PC-3 (cell line): ENCODE measurements at regions not wholly inside any gene's neighbourhood (a gene's known extent, or its start where the extent isn't known, plus 50 kb on each side); places are given as distances from the start of the nearest gene placed in this dataset.
A peak's percentile ranks its signal among the peaks of the same experiment; 100 is the strongest.

Experiments
- ATAC-seq: fragments of 200-7000 bp; cut with Tn5 transposase; 2 replicates; pipeline ENCODE4 v1.9.1; 2020; ENCODE audit warnings: mild to moderate bottlenecking, moderate library complexity
- BruUV-seq: library from RNA; stranded (reverse); fragments of 400-500 nt; replicated peaks from 2 replicates; lab custom pipeline; 2021; lab: Mats Ljungman, UMichigan
- CTCF ChIA-PET: fragments of 300-600 bp; sonication (Branson Sonifier 250); formaldehyde crosslinking; loops from one replicate; lab custom pipeline; 2022; ENCODE audit warnings: antibody characterized with exemption; lab: Charles Lee
- POLR2A ChIA-PET: fragments of 300-600 bp; sonication (Branson Sonifier 250); formaldehyde crosslinking; loops from one replicate; lab custom pipeline; 2022; ENCODE audit warnings: antibody characterized with exemption; ENCODE audit not compliant: unreplicated experiment; lab: Charles Lee
- DNase-seq: peaks from one replicate; pipeline ENCODE4 v3.0.0-alpha.2; 2015
- H2AFZ ChIP-seq: fragments of 300-600 bp; sonication (generic); 2 replicates; pipeline ENCODE4 v1.6.0; 2016; ENCODE audit warnings: antibody characterized with exemption, low read length
- H3F3A ChIP-seq: fragments of 300-600 bp; sonication (generic); one replicate; pipeline ENCODE4 v1.6.0; 2017; ENCODE audit warnings: antibody characterized with exemption, low read length, control low read depth, mild to moderate bottlenecking; ENCODE audit not compliant: unreplicated experiment
- H3K27ac ChIP-seq: fragments of 300-600 bp; sonication (generic); 2 replicates; pipeline ENCODE4 v1.5.1; 2016; ENCODE audit warnings: mild to moderate bottlenecking, low read length
- H3K27me3 ChIP-seq: fragments of 300-600 bp; sonication (generic); 2 replicates; pipeline ENCODE4 v1.6.1; 2016; ENCODE audit warnings: low read length, mixed read lengths
- H3K36me3 ChIP-seq: fragments of 300-600 bp; sonication (generic); 2 replicates; pipeline ENCODE4 v1.6.1; 2016; ENCODE audit warnings: low read depth, mixed run types, low read length, mixed read lengths
- H3K4me1 ChIP-seq: fragments of 300-600 bp; sonication (generic); 2 replicates; pipeline ENCODE4 v1.5.1; 2016; ENCODE audit warnings: low read length; ENCODE audit not compliant: insufficient read depth
- H3K4me2 ChIP-seq: fragments of 300-600 bp; sonication (generic); 2 replicates; pipeline ENCODE4 v1.6.0; 2016; ENCODE audit warnings: low read length
- H3K4me3 ChIP-seq: fragments of 300-600 bp; sonication (generic); 2 replicates; pipeline ENCODE4 v1.5.1; 2016; ENCODE audit warnings: mild to moderate bottlenecking, low read length, mixed read lengths
- H3K79me2 ChIP-seq: fragments of 300-600 bp; sonication (generic); 2 replicates; pipeline ENCODE4 v1.6.1; 2017; ENCODE audit warnings: low read length, mixed read lengths
- H3K9ac ChIP-seq: fragments of 300-600 bp; sonication (generic); 2 replicates; pipeline ENCODE4 v1.6.0; 2016; ENCODE audit warnings: mild to moderate bottlenecking, low read length
- H3K9me2 ChIP-seq: fragments of 300-600 bp; sonication (generic); replicated peaks from 2 replicates; pipeline ENCODE4 v1.6.1; 2016; ENCODE audit warnings: mixed run types, low read length, mixed read lengths
- H3K9me3 ChIP-seq: fragments of 300-600 bp; sonication (generic); 2 replicates; pipeline ENCODE4 v1.6.1; 2016; ENCODE audit warnings: low read length, mixed read lengths
- H4K20me1 ChIP-seq: fragments of 300-600 bp; sonication (generic); 2 replicates; pipeline ENCODE4 v1.6.1; 2016; ENCODE audit warnings: low read length, mixed read lengths
- EZH2 ChIP-seq: fragments of 300-600 bp; sonication (generic); IDR thresholded peaks from one replicate; pipeline ENCODE4 v1.6.1; 2017; ENCODE audit warnings: antibody characterized with exemption, mild to moderate bottlenecking, low read length; ENCODE audit not compliant: unreplicated experiment
- EZH2phosphoT487 ChIP-seq: fragments of 300-600 bp; sonication (generic); IDR thresholded peaks from 2 replicates; pipeline ENCODE4 v1.6.1; 2018; ENCODE audit warnings: mild to moderate bottlenecking, antibody characterized with exemption, low read length, borderline replicate concordance
- intact Hi-C: fragments of 100-400 bp; cut with micrococcal nuclease; formaldehyde crosslinking; loops from 2 replicates; pipeline ENCODE4 v1.9.0; 2023
- TF ChIP-seq, protein P1 (sequence below): fragments of 300-600 bp; sonication (generic); conservative IDR thresholded peaks from 2 replicates; pipeline ENCODE4 v1.5.1; 2017; ENCODE audit warnings: antibody characterized with exemption, low read depth, mild to moderate bottlenecking, low read length

DNA sequence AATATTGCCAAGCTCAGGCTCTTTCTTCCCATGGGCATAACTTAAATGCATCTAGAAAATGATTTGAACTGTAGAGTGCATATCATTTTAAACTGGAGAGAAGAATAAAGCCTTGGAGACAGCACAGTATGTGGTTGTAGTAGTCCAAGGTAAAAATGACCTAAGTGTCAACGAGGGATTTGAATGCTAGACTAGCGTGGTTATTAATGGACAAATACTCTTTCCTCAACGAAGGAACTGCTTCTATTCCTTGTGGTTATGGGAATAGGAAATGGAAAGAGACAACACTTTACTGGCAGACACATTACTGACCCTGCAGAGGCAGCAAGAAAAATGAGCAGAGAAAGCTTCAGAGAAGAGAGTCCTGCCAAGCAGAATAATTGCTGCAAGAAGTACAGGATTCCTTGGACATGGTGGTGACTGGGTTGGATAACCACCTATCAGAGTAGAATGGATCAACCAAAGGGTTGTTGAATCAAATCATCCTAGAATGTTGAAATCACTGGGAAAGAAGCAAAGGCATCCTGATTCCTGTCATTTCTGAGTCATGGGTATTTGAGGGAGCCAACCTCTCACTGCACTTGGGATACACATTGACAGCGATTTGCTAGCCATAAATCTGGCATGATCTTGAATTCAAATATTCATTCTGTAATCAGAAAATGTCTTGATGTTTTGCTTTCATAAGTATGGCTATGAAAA is 258.1 kb upstream of the EPHA7 start:
- ATAC-seq (no peak), DNase-seq (peak; percentile 57)
- ChIA-PET POLR2A (no interaction called here), CTCF (no interaction called here)
- Histone ChIP-seq H3K79me2 (no peaks in the 10 kb centered on the region), H3K4me3 (no peak overlapping the region), H3K36me3 (no peaks in the 10 kb centered on the region), H3K27ac (peak overlapping the region; percentile 87), H3K9me3 (no peaks in the 10 kb centered on the region), H3K4me1 (peaks cover 39% of the 10 kb centered on the region), H3K9me2 (no peaks in the 10 kb centered on the region), H3F3A (peaks cover 8% of the 10 kb centered on the region), H3K9ac (peak overlapping the region; percentile 21; the same call in 1 of the 2 replicates), H4K20me1 (no peaks in the 10 kb centered on the region), H3K4me2 (peak overlapping the region; percentile 30), H2AFZ (no peak overlapping the region), H3K27me3 (no peaks in the 10 kb centered on the region)
- no peak for TF ChIP-seq EZH2
- TF ChIP-seq, protein P1, sequence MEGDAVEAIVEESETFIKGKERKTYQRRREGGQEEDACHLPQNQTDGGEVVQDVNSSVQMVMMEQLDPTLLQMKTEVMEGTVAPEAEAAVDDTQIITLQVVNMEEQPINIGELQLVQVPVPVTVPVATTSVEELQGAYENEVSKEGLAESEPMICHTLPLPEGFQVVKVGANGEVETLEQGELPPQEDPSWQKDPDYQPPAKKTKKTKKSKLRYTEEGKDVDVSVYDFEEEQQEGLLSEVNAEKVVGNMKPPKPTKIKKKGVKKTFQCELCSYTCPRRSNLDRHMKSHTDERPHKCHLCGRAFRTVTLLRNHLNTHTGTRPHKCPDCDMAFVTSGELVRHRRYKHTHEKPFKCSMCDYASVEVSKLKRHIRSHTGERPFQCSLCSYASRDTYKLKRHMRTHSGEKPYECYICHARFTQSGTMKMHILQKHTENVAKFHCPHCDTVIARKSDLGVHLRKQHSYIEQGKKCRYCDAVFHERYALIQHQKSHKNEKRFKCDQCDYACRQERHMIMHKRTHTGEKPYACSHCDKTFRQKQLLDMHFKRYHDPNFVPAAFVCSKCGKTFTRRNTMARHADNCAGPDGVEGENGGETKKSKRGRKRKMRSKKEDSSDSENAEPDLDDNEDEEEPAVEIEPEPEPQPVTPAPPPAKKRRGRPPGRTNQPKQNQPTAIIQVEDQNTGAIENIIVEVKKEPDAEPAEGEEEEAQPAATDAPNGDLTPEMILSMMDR, result no peak
- TF ChIP-seq EZH2phosphoT487, result no peak
- intact Hi-C loops, result loop anchor here (10.0 kb wide), 1 partner anchor 233 kb away; no protein-coding TSS in a partner anchor
- no TSS peak for BruUV-seq

DNA sequence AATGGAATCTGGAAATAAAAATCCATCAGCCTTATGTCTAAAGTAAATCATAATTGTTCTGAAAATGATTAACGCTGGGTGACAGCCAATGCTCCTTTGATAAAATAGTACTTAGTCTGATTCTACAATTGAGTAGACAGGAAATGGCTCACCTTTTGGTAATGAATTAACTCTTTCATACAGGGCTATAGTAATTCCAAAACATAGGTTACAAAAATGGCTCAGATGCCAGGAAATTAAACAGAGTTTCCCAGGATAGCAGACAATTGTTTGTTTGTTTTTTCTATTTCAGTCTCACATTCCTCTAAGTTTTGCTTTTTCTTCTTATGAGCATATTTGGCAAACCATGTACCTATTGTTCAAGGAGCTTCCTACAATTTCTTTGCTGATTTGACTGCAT is 257.2 kb upstream of the EPHA7 start:
- no TSS peak for BruUV-seq

More for the DNA sequence above, 257.2 kb upstream of the EPHA7 start:
- H3K4me1 ChIP-seq, result peaks cover 39% of the 10 kb centered on the region
- H3K9ac ChIP-seq, result peak overlapping the region; percentile 21; the same call in 1 of the 2 replicates
- no peak for ATAC-seq
- H3K27ac ChIP-seq, result peak overlapping the region; percentile 87
- intact Hi-C loops, result loop anchor here (10.0 kb wide), 1 partner anchor 232 kb away; no protein-coding TSS in a partner anchor
- no peak overlapping the region for H3K4me3 ChIP-seq
- CTCF ChIA-PET, result no interaction called here
- POLR2A ChIA-PET, result no interaction called here
- no peaks in the 10 kb centered on the region for H3K9me3 ChIP-seq
- DNase-seq, result peak; percentile 50
- peaks cover 8% of the 10 kb centered on the region for H3F3A ChIP-seq
- H3K9me2 ChIP-seq, result no peaks in the 10 kb centered on the region
- no peaks in the 10 kb centered on the region for H4K20me1 ChIP-seq
- H3K4me2 ChIP-seq, result peak overlapping the region; percentile 30
- H2AFZ ChIP-seq, result no peak overlapping the region
- no peaks in the 10 kb centered on the region for H3K36me3 ChIP-seq
- no peaks in the 10 kb centered on the region for H3K79me2 ChIP-seq
- H3K27me3 ChIP-seq, result no peaks in the 10 kb centered on the region
- TF ChIP-seq EZH2phosphoT487 (no peak), EZH2 (no peak)
- TF ChIP-seq, protein P1, result no peak
